Astrocyte of the cerebellum (primary cell): ENCODE measurements at regions not wholly inside any gene's neighbourhood (a gene's known extent, or its start where the extent isn't known, plus 50 kb on each side); places are given as distances from the start of the nearest gene placed in this dataset.
"Not testable (repeated sequence)": the region's sequence is repeated elsewhere in the genome, so short reads cannot be mapped to it uniquely, and the experiment has no call there.

Experiments
- DNase-seq: peaks from one replicate; pipeline ENCODE4 v3.0.0-alpha.2; 2011; ENCODE audit warnings: low read depth
- H3K4me3 ChIP-seq: 2 replicates; pipeline ENCODE4 v1.5.1; 2011; ENCODE audit warnings: mild to moderate bottlenecking, low read depth, low read length, moderate library complexity
- CTCF ChIP-seq: IDR thresholded peaks from 2 replicates; pipeline ENCODE4 v1.5.1; 2012; ENCODE audit warnings: low read length, low read depth, moderate library complexity, mild to moderate bottlenecking; ENCODE audit errors: missing control alignments
- in situ Hi-C: cut with HindIII; loops from 2 replicates; pipeline ENCODE4 v1.10.0; 2017; ENCODE audit warnings: low sequenced_read_pairs

DNA sequence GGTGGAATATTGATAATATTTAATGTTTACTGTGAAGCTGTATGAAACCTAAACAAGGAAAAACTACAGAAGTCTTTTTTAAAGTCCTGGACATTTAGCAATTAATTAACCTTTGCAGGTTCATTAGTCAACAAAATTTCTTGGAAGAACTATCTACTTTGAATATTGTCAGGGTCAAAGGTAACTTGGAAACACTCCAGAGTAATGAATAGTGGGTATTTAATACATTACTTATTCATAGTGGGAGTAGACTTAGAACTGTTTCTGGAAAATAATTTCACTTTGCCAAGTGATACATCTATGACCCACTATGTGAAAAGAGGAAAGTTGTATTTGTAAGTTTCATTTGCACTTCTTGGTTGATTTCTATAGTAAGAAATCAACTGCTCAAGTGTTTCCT lies 319.1 kb downstream of the TFAP2B start:
- in situ Hi-C loops: no loop called here
- H3K4me3 ChIP-seq: no peak overlapping the region
- no peak for DNase-seq
- no peak for TF ChIP-seq CTCF

GRCh38 chr6:51139950-51140385 lies 321.3 kb downstream of the TFAP2B start:
- H3K4me3 ChIP-seq: no peak overlapping the region
- in situ Hi-C loops: no loop called here
- no peak for DNase-seq
- no peak for TF ChIP-seq CTCF

- no peak for TF ChIP-seq CTCF
- H3K4me3 ChIP-seq: no peak overlapping the region
- in situ Hi-C loops: no loop called here
- no peak for DNase-seq
These were observed 322.4 kb downstream of the TFAP2B start for GRCh38 chr6:51141080-51141479.

- no peak for DNase-seq
- H3K4me3 ChIP-seq: no peak overlapping the region
- in situ Hi-C loops: loop anchor here (5.0 kb wide), 1 partner anchor 75 kb away; no protein-coding TSS in a partner anchor
- no peak for TF ChIP-seq CTCF
These were observed 329.1 kb downstream of the TFAP2B start for GRCh38 chr6:51147756-51148155.

DNA sequence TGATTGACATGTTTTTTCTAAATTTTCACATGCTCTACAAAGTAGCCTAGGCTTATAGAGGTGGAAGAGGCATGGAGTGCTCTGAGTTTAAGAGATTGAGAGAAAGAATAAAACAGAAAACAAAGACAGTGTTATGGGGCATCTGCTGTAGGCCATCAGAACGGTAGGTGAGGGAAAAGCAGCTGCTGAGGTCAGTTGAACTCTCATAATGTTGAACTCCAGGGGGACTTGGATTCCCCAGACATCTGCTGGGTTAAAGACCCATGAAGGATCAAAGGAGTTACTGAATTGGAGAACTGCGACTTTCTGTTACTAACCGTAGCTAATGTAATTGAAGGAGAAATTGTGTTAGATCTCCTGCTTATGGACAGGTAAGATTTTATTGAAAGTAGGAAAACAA lies 333.9 kb downstream of the TFAP2B start:
- no peak overlapping the region for H3K4me3 ChIP-seq
- TF ChIP-seq CTCF: no peak
- no peak for DNase-seq
- in situ Hi-C loops: no loop called here

DNA sequence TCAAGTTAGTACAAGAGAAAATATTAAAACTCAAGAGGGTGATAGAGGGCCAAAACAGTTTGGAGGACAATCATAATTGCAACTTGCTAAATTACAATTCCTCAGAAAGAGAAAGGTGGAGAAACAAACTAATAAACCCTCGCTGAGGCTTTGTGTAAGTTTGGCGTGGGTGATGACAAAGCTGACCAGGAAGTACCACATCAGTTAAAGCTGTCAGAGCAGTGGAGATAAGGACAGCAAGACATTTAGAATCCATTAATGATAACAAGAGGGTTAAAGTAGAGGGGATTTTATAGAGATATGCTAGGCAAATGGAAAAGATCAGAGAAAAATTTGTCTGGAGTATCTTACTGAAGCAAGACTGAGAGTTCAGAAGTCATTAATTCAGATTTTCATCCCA lies 334.4 kb downstream of the TFAP2B start:
- no peak for DNase-seq
- in situ Hi-C loops: no loop called here
- no peak overlapping the region for H3K4me3 ChIP-seq
- no peak for TF ChIP-seq CTCF

DNA sequence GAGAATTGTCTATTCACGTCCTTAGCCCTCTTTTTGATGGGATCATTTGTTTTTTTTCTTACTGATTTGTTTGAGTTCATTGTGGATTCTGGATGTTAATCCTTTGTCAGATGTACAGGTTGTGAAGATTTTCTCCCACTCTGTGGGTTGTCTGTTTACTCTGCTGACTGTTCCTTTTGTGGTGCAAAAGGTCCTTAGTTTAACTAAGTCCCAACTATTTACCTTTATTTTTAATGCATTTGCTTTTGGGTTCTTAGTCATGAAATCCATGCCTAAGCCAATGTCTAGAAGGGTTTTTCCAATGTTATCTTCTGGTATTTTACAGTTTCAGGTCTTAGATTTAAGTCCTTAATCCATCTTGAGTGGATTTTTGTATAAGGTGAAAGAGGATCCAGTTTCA lies 336.3 kb downstream of the TFAP2B start:
- H3K4me3 ChIP-seq, in situ Hi-C loops, DNase-seq: not testable (repeated sequence)

DNA sequence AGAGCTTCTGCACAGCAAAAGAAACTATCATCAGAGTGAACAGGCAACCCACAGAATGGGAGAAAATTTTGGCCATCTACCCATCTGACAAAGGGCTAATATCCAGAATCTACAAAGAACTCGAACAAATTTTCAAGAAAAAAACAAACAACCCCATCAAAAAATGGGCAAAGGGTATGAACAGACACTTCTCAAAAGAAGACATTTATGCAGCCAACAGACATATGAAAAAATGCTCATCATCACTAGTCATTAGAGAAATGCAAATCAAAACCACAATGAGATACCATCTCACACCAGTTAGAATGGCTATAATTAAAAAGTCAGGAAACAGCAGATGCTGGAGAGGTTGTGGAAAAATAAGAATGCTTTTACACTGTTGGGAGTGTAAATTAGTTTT lies 340.6 kb downstream of the TFAP2B start:
- DNase-seq, H3K4me3 ChIP-seq, in situ Hi-C loops: not testable (repeated sequence)
